DND-41 (cell line): ENCODE measurements at regions not wholly inside any gene's neighbourhood (a gene's known extent, or its start where the extent isn't known, plus 50 kb on each side); places are given as distances from the start of the nearest gene placed in this dataset.

Experiments
- EZH2 ChIP-seq: IDR thresholded peaks from 3 replicates; pipeline ENCODE4 v1.6.1; 2012; ENCODE audit warnings: borderline replicate concordance, low read depth, mild to moderate bottlenecking, moderate library complexity, low read length, inconsistent platforms; ENCODE audit not compliant: severe bottlenecking
- TF ChIP-seq, protein P1 (sequence below): IDR thresholded peaks from 2 replicates; pipeline ENCODE4 v1.5.1; 2012; ENCODE audit warnings: borderline replicate concordance, low read length, moderate library complexity, mild to moderate bottlenecking; ENCODE audit not compliant: poor library complexity, severe bottlenecking; ENCODE audit errors: extremely low read depth

DNA sequence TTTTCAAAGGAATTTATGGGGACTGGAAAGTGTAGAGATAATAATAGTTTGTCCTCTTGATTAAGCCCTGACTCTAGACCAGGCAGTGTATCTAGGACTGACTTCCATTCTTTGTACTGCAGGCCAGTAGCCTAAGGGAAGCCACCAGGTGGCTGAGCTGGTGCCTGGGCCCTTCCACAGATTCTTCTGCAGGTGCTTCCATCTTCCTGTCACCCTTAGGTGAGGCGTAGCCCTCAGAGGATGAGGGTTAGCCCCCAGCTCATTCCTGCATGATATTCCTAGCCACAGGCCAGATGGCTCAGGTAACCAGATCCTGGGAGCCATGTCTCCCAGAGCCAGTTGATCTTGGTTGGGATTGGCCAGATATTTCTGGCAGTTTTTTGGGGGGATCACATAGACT is 169.0 kb upstream of the IL12A start:
- TF ChIP-seq, protein P1, sequence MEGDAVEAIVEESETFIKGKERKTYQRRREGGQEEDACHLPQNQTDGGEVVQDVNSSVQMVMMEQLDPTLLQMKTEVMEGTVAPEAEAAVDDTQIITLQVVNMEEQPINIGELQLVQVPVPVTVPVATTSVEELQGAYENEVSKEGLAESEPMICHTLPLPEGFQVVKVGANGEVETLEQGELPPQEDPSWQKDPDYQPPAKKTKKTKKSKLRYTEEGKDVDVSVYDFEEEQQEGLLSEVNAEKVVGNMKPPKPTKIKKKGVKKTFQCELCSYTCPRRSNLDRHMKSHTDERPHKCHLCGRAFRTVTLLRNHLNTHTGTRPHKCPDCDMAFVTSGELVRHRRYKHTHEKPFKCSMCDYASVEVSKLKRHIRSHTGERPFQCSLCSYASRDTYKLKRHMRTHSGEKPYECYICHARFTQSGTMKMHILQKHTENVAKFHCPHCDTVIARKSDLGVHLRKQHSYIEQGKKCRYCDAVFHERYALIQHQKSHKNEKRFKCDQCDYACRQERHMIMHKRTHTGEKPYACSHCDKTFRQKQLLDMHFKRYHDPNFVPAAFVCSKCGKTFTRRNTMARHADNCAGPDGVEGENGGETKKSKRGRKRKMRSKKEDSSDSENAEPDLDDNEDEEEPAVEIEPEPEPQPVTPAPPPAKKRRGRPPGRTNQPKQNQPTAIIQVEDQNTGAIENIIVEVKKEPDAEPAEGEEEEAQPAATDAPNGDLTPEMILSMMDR: no peak
- no peak for TF ChIP-seq EZH2
